IPS-11a (cell line): ENCODE measurements at regions not wholly inside any gene's neighbourhood (a gene's known extent, or its start where the extent isn't known, plus 50 kb on each side); places are given as distances from the start of the nearest gene placed in this dataset.

Experiments used
- H3K4me3 ChIP-seq: one replicate; pipeline ENCODE4 v1.5.1; 2013; ENCODE audit warnings: low read depth, low read length, control low read depth

- H3K4me3 ChIP-seq, result no peak overlapping the region
Observed at GRCh38 chr11:45556851-45557707, 108.3 kb downstream of the CHST1 start.

GRCh38 chr11:45554230-45554967 lies 111.0 kb downstream of the CHST1 start:
- no peak overlapping the region for H3K4me3 ChIP-seq

GRCh38 chr11:45553383-45553936 lies 112.0 kb downstream of the CHST1 start:
- H3K4me3 ChIP-seq, result no peak overlapping the region

- H3K4me3 ChIP-seq, result no peak overlapping the region
Observed at GRCh38 chr11:45551191-45551713, 114.2 kb downstream of the CHST1 start.

GRCh38 chr11:45549257-45549656 lies 116.2 kb downstream of the CHST1 start:
- H3K4me3 ChIP-seq, result no peak overlapping the region

- H3K4me3 ChIP-seq, result no peak overlapping the region
Observed at GRCh38 chr11:45546366-45546765, 119.1 kb downstream of the CHST1 start.

GRCh38 chr11:45544826-45545225 lies 120.6 kb downstream of the CHST1 start:
- H3K4me3 ChIP-seq, result no peak overlapping the region

GRCh38 chr11:45543808-45544422 lies 121.5 kb downstream of the CHST1 start:
- H3K4me3 ChIP-seq, result no peak overlapping the region

GRCh38 chr11:45543081-45543480 lies 122.3 kb downstream of the CHST1 start:
- H3K4me3 ChIP-seq, result no peak overlapping the region

GRCh38 chr11:45541693-45542434 lies 123.6 kb downstream of the CHST1 start:
- H3K4me3 ChIP-seq, result no peak overlapping the region

- H3K4me3 ChIP-seq, result no peak overlapping the region
Observed at GRCh38 chr11:45538939-45539338, 126.5 kb downstream of the CHST1 start.

- no peak overlapping the region for H3K4me3 ChIP-seq
Observed at GRCh38 chr11:45538363-45538762, 127.1 kb downstream of the CHST1 start.

GRCh38 chr11:45537614-45538013 lies 127.8 kb downstream of the CHST1 start:
- H3K4me3 ChIP-seq, result no peak overlapping the region

GRCh38 chr11:45535033-45535432 lies 130.4 kb downstream of the CHST1 start:
- no peak overlapping the region for H3K4me3 ChIP-seq

GRCh38 chr11:45534132-45534531 lies 131.3 kb downstream of the CHST1 start:
- no peak overlapping the region for H3K4me3 ChIP-seq

- no peak overlapping the region for H3K4me3 ChIP-seq
Observed at GRCh38 chr11:45532546-45532945, 132.9 kb downstream of the CHST1 start.

GRCh38 chr11:45530776-45531175 lies 134.6 kb downstream of the CHST1 start:
- H3K4me3 ChIP-seq, result no peak overlapping the region

GRCh38 chr11:45530111-45530510 lies 135.3 kb downstream of the CHST1 start:
- H3K4me3 ChIP-seq, result no peak overlapping the region

- H3K4me3 ChIP-seq, result no peak overlapping the region
Observed at GRCh38 chr11:45528435-45528834, 137.0 kb downstream of the CHST1 start.

- no peak overlapping the region for H3K4me3 ChIP-seq
Observed at GRCh38 chr11:45527898-45528297, 137.5 kb downstream of the CHST1 start.
